ENCODE measurements at regions not wholly inside any gene's neighbourhood (a gene's known extent, or its start where the extent isn't known, plus 50 kb on each side); places are given as distances from the start of the nearest gene placed in this dataset.

GRCh38 chr2:134097740-134098139, 156.1 kb upstream of the MGAT5 start:
- no peaks in the 10 kb centered on the region for H3K27me3 ChIP-seq (ENCODE audit: insufficient read depth)
- H3K79me2 ChIP-seq (replicated peaks; ENCODE audit: insufficient read depth), result no peaks in the 10 kb centered on the region
- H4K20me1 ChIP-seq (replicated peaks; ENCODE audit: insufficient read depth), result no peaks in the 10 kb centered on the region
- no peak overlapping the region for H3K4me2 ChIP-seq
- no peaks in the 10 kb centered on the region for H3F3A ChIP-seq (replicated peaks; ENCODE audit: low read depth)
- no peak overlapping the region for H3K4me3 ChIP-seq
- Mint-ChIP-seq H3K9me3 (peaks cover 3% of the 10 kb centered on the region; the same call in 1 of the 3 replicates), H3K4me1 (0 out of 3 replicates have a peak, but pooled peaks cover 2% of the 10 kb centered on the region), H3K27ac (no peak overlapping the region), H3K36me3 (ENCODE audit: low read depth) (no peaks in the 10 kb centered on the region), H3K4me3 (no peak overlapping the region), H3K27me3 (ENCODE audit: insufficient read depth, low read depth, poor library complexity) (no peaks in the 10 kb centered on the region)
- H3K36me3 ChIP-seq (ENCODE audit: insufficient read depth), result no peaks in the 10 kb centered on the region
- H2AFZ ChIP-seq, result no peak overlapping the region
- H3K9me2 ChIP-seq (ENCODE audit: insufficient read depth), result 0 out of 2 replicates have a peak, but pooled peaks cover 6% of the 10 kb centered on the region
- TF ChIP-seq, protein P1, sequence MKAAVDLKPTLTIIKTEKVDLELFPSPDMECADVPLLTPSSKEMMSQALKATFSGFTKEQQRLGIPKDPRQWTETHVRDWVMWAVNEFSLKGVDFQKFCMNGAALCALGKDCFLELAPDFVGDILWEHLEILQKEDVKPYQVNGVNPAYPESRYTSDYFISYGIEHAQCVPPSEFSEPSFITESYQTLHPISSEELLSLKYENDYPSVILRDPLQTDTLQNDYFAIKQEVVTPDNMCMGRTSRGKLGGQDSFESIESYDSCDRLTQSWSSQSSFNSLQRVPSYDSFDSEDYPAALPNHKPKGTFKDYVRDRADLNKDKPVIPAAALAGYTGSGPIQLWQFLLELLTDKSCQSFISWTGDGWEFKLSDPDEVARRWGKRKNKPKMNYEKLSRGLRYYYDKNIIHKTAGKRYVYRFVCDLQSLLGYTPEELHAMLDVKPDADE (IDR thresholded peaks at IDR 0.05), result no peak
- no peak for DNase-seq (ENCODE audit: low spot score)
- no peak overlapping the region for H3K27ac ChIP-seq (ENCODE audit: low read depth)
- ATAC-seq, result no peak
- no peaks in the 10 kb centered on the region for H3K4me1 ChIP-seq (ENCODE audit: insufficient read depth)

DNA sequence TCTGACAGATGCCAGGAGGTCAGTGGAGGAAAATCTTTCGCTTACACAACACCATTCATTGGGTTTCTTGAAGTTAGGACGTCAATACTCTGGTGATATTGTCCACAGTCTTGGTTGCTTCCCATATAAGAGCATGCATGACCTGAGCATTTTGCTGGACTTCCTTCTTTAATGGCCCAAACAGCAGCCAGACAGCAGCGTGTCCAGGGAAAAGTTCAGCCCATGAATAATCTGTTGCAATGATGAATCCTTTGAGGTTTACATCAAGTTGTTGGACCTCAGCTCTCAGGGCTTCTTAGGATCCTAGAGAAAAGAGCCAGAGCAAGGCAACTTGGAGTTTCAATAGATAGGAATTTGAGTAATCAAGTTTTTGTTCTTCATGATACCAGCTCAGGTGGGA, 155.6 kb upstream of the MGAT5 start:
- Histone ChIP-seq H3F3A (replicated peaks; ENCODE audit: low read depth) (no peaks in the 10 kb centered on the region), H3K4me3 (no peak overlapping the region), H4K20me1 (replicated peaks; ENCODE audit: insufficient read depth) (no peaks in the 10 kb centered on the region), H3K4me2 (no peak overlapping the region), H3K9me2 (ENCODE audit: insufficient read depth) (0 out of 2 replicates have a peak, but pooled peaks cover 6% of the 10 kb centered on the region), H3K27ac (ENCODE audit: low read depth) (no peak overlapping the region), H3K36me3 (ENCODE audit: insufficient read depth) (no peaks in the 10 kb centered on the region), H3K27me3 (ENCODE audit: insufficient read depth) (no peaks in the 10 kb centered on the region), H3K79me2 (replicated peaks; ENCODE audit: insufficient read depth) (no peaks in the 10 kb centered on the region), H2AFZ (no peak overlapping the region), H3K4me1 (ENCODE audit: insufficient read depth) (no peaks in the 10 kb centered on the region)
- peaks cover 3% of the 10 kb centered on the region; the same call in 1 of the 3 replicates for H3K9me3 Mint-ChIP-seq
- no peak overlapping the region for H3K4me3 Mint-ChIP-seq
- no peak for TF ChIP-seq JUNB (IDR thresholded peaks at IDR 0.05; ENCODE audit: unreplicated experiment)
- TF ChIP-seq NANOG (IDR thresholded peaks at IDR 0.05; ENCODE audit: borderline replicate concordance), result no peak
- no peak for TF ChIP-seq ZNF114 (CRISPR knock-in tag; IDR thresholded peaks at IDR 0.05)
- TF ChIP-seq, protein P1 (IDR thresholded peaks at IDR 0.05), result no peak
- TF ChIP-seq POLR2AphosphoS5 (IDR thresholded peaks at IDR 0.05; ENCODE audit: low read depth), result no peak
- TF ChIP-seq, protein P2, sequence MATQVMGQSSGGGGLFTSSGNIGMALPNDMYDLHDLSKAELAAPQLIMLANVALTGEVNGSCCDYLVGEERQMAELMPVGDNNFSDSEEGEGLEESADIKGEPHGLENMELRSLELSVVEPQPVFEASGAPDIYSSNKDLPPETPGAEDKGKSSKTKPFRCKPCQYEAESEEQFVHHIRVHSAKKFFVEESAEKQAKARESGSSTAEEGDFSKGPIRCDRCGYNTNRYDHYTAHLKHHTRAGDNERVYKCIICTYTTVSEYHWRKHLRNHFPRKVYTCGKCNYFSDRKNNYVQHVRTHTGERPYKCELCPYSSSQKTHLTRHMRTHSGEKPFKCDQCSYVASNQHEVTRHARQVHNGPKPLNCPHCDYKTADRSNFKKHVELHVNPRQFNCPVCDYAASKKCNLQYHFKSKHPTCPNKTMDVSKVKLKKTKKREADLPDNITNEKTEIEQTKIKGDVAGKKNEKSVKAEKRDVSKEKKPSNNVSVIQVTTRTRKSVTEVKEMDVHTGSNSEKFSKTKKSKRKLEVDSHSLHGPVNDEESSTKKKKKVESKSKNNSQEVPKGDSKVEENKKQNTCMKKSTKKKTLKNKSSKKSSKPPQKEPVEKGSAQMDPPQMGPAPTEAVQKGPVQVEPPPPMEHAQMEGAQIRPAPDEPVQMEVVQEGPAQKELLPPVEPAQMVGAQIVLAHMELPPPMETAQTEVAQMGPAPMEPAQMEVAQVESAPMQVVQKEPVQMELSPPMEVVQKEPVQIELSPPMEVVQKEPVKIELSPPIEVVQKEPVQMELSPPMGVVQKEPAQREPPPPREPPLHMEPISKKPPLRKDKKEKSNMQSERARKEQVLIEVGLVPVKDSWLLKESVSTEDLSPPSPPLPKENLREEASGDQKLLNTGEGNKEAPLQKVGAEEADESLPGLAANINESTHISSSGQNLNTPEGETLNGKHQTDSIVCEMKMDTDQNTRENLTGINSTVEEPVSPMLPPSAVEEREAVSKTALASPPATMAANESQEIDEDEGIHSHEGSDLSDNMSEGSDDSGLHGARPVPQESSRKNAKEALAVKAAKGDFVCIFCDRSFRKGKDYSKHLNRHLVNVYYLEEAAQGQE (IDR thresholded peaks at IDR 0.05; ENCODE audit: unreplicated experiment), result no peak
- no peak for TF ChIP-seq CTCF (conservative IDR thresholded peaks at IDR 0.05; ENCODE audit: low read depth in 2 of 2)
- no peak for TF ChIP-seq EZH2 (IDR thresholded peaks at IDR 0.05; ENCODE audit: low read depth, unreplicated experiment)
- no peak for TF ChIP-seq EZH2phosphoT487 (IDR thresholded peaks at IDR 0.05; ENCODE audit: unreplicated experiment)
- no peak for TF ChIP-seq CREB1 (CRISPR knock-in tag; IDR thresholded peaks at IDR 0.05; ENCODE audit: low read depth)
- H3K4me1 Mint-ChIP-seq, result 0 out of 3 replicates have a peak, but pooled peaks cover 2% of the 10 kb centered on the region
- DNase-seq (ENCODE audit: low spot score) (no peak), ATAC-seq (no peak)
- no peaks in the 10 kb centered on the region for H3K36me3 Mint-ChIP-seq (ENCODE audit: low read depth)
- H3K27ac Mint-ChIP-seq, result no peak overlapping the region
- no peaks in the 10 kb centered on the region for H3K27me3 Mint-ChIP-seq (ENCODE audit: insufficient read depth, low read depth, poor library complexity)

Data from GM23338 (cell line).